Stomach (tissue), 4 donors: ENCODE measurements at regions not wholly inside any gene's neighbourhood (a gene's known extent, or its start where the extent isn't known, plus 50 kb on each side); places are given as distances from the start of the nearest gene placed in this dataset.

Experiments
- POLR2A ChIP-seq, 4 donors: fragments of 450-650 bp; IDR thresholded peaks; one replicate each; pipeline ENCODE4 v1.6.1; 2016; ENCODE audit warnings: antibody characterized with exemption in 4 of 4, control low read depth in 2 of 4, mild to moderate bottlenecking in 1 of 4, moderate library complexity in 1 of 4
- POLR2AphosphoS5 ChIP-seq, 3 donors: sonication (generic); formaldehyde crosslinking; IDR thresholded peaks; one replicate each; pipeline ENCODE4 v1.6.1; 2016; ENCODE audit warnings: antibody characterized with exemption in 3 of 3
- TF ChIP-seq, protein P1 (sequence below), 7 experiments: fragments of 450-650 bp in 4 of 7; fragments of 200-600 bp in 3 of 7; sonication (generic) in 3 of 7; IDR thresholded peaks; one replicate each; pipeline ENCODE4 v1.5.1; 2016 to 2019; ENCODE audit warnings: antibody characterized with exemption in 7 of 7, control low read depth in 2 of 7, mild to moderate bottlenecking in 1 of 7

DNA sequence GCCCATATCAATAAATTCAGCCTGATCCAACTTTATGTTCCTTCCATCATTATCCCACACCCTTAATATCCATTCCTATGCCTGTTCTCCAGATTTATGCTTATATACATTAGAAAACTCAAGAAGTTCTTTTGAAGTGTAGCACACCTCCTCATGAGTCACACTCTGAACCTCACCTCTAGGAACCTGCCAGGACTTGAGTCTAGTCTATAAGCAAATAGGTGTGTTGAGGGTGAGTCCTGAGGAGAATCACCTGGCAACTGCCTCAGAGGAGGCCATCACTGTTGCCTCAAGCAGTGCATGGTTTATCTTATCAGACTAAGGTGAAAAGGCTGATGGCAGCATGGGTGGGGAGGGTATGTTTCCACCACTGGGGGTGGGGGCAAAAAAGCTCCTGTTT lies 496.7 kb downstream of the C6orf118 start:
- TF ChIP-seq, protein P1, sequence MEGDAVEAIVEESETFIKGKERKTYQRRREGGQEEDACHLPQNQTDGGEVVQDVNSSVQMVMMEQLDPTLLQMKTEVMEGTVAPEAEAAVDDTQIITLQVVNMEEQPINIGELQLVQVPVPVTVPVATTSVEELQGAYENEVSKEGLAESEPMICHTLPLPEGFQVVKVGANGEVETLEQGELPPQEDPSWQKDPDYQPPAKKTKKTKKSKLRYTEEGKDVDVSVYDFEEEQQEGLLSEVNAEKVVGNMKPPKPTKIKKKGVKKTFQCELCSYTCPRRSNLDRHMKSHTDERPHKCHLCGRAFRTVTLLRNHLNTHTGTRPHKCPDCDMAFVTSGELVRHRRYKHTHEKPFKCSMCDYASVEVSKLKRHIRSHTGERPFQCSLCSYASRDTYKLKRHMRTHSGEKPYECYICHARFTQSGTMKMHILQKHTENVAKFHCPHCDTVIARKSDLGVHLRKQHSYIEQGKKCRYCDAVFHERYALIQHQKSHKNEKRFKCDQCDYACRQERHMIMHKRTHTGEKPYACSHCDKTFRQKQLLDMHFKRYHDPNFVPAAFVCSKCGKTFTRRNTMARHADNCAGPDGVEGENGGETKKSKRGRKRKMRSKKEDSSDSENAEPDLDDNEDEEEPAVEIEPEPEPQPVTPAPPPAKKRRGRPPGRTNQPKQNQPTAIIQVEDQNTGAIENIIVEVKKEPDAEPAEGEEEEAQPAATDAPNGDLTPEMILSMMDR (IDR thresholded peaks at IDR 0.05), result no peak
- TF ChIP-seq POLR2A (IDR thresholded peaks at IDR 0.05) (no peak), POLR2AphosphoS5 (IDR thresholded peaks at IDR 0.05) (no peak)
